ENCODE measurements at regions not wholly inside any gene's neighbourhood (a gene's known extent, or its start where the extent isn't known, plus 50 kb on each side); places are given as distances from the start of the nearest gene placed in this dataset.

GRCh38 chr1:61520401-61520800 is 204.5 kb downstream of the TM2D1 start:
- TF ChIP-seq POLR2AphosphoS5 (IDR thresholded peaks at IDR 0.05) (no peak), CTCF (IDR thresholded peaks at IDR 0.05 in 8 of 11, conservative IDR thresholded peaks at IDR 0.05 in 3 of 11) (no peak), POLR2A (IDR thresholded peaks at IDR 0.05) (no peak)
- no peak overlapping the region for H3K27ac ChIP-seq
- peaks cover 0 to 12% (median 0%) of the 10 kb centered on the region in 6 donors for H3K4me1 ChIP-seq
- no peaks in the 10 kb centered on the region for H3K9me3 ChIP-seq
- DNase-seq: no peak
- no peaks in the 10 kb centered on the region for H3K36me3 ChIP-seq
- intact Hi-C loops (cut with DNase I; ENCODE audit: low total_unique reads): no loop called here
- H3K27me3 ChIP-seq (replicated peaks in 1 of 7): no peaks in the 10 kb centered on the region
- no peak overlapping the region for H3K4me3 ChIP-seq

- Histone ChIP-seq H3K36me3 (no peaks in the 10 kb centered on the region), H3K27ac (no peak overlapping the region), H3K4me1 (peaks cover 0 to 12% (median 0%) of the 10 kb centered on the region in 6 donors), H3K27me3 (replicated peaks in 1 of 7) (no peaks in the 10 kb centered on the region), H3K4me3 (no peak overlapping the region), H3K9me3 (no peaks in the 10 kb centered on the region)
- intact Hi-C loops (cut with DNase I; ENCODE audit: low total_unique reads): no loop called here
- no peak for DNase-seq
- WGBS, 5 donors: 76 to 92% (median 84%) methylated on average over 2 of the region's 2 CpGs
- no peak for TF ChIP-seq POLR2AphosphoS5 (IDR thresholded peaks at IDR 0.05)
- no peak for TF ChIP-seq POLR2A (IDR thresholded peaks at IDR 0.05)
- no peak for TF ChIP-seq CTCF (IDR thresholded peaks at IDR 0.05 in 8 of 11, conservative IDR thresholded peaks at IDR 0.05 in 3 of 11)
Observed at GRCh38 chr1:61519631-61520030, 205.3 kb downstream of the TM2D1 start.

GRCh38 chr1:61518670-61519400 is 206.1 kb downstream of the TM2D1 start:
- Histone ChIP-seq H3K27ac (no peak overlapping the region), H3K27me3 (replicated peaks in 1 of 7) (no peaks in the 10 kb centered on the region), H3K4me3 (no peak overlapping the region), H3K9me3 (no peaks in the 10 kb centered on the region), H3K4me1 (peaks cover 0 to 12% (median 0%) of the 10 kb centered on the region in 6 donors), H3K36me3 (no peaks in the 10 kb centered on the region)
- no peak for DNase-seq
- intact Hi-C loops (cut with DNase I; ENCODE audit: low total_unique reads): no loop called here
- no peak for TF ChIP-seq POLR2A (IDR thresholded peaks at IDR 0.05)
- no peak for TF ChIP-seq CTCF (IDR thresholded peaks at IDR 0.05 in 8 of 11, conservative IDR thresholded peaks at IDR 0.05 in 3 of 11)
- no peak for TF ChIP-seq POLR2AphosphoS5 (IDR thresholded peaks at IDR 0.05)
- WGBS, 5 donors: 63 to 91% (median 78%) methylated on average over 1 of the region's 1 CpG

- DNase-seq: no peak
- Histone ChIP-seq H3K4me1 (peaks cover 0 to 12% (median 0%) of the 10 kb centered on the region in 6 donors), H3K27ac (no peak overlapping the region), H3K4me3 (no peak overlapping the region), H3K27me3 (replicated peaks in 1 of 7) (no peaks in the 10 kb centered on the region), H3K9me3 (no peaks in the 10 kb centered on the region), H3K36me3 (no peaks in the 10 kb centered on the region)
- 77 to 92% (median 89%) methylated on average over 4 of the region's 4 CpGs for WGBS, 5 donors
- no peak for TF ChIP-seq POLR2A (IDR thresholded peaks at IDR 0.05)
- TF ChIP-seq CTCF (IDR thresholded peaks at IDR 0.05 in 8 of 11, conservative IDR thresholded peaks at IDR 0.05 in 3 of 11): no peak
- TF ChIP-seq POLR2AphosphoS5 (IDR thresholded peaks at IDR 0.05): no peak
- intact Hi-C loops (cut with DNase I; ENCODE audit: low total_unique reads): no loop called here
Observed at GRCh38 chr1:61517345-61517744, 207.6 kb downstream of the TM2D1 start.
